IPS-18a (cell line): ENCODE measurements at regions not wholly inside any gene's neighbourhood (a gene's known extent, or its start where the extent isn't known, plus 50 kb on each side); places are given as distances from the start of the nearest gene placed in this dataset.

Source experiments
- H3K27ac ChIP-seq: one replicate; pipeline ENCODE4 v1.5.1; 2013; ENCODE audit warnings: low read length
- H3K27me3 ChIP-seq: one replicate; pipeline ENCODE4 v1.6.1; 2013; ENCODE audit warnings: mild to moderate bottlenecking, low read length; ENCODE audit not compliant: control insufficient read depth, insufficient read depth
- H3K36me3 ChIP-seq: one replicate; pipeline ENCODE4 v1.6.1; 2013; ENCODE audit warnings: low read depth, low read length; ENCODE audit not compliant: control insufficient read depth
- H3K4me1 ChIP-seq: one replicate; pipeline ENCODE4 v1.6.1; 2013; ENCODE audit warnings: low read depth, low read length; ENCODE audit not compliant: control insufficient read depth
- H3K4me3 ChIP-seq: one replicate; pipeline ENCODE4 v1.5.1; 2013; ENCODE audit warnings: low read length
- H3K9ac ChIP-seq: one replicate; pipeline ENCODE4 v1.6.1; 2013; ENCODE audit warnings: mild to moderate bottlenecking, low read length, moderate library complexity
- H3K9me3 ChIP-seq: one replicate; pipeline ENCODE4 v1.6.1; 2013; ENCODE audit warnings: low read depth, low read length; ENCODE audit not compliant: control insufficient read depth

GRCh38 chr12:89995870-89996269, 287.2 kb upstream of the ATP2B1 start:
- no peaks in the 10 kb centered on the region for H3K27me3 ChIP-seq
- H3K4me3 ChIP-seq: no peak overlapping the region
- no peaks in the 10 kb centered on the region for H3K4me1 ChIP-seq
- no peaks in the 10 kb centered on the region for H3K36me3 ChIP-seq
- H3K9me3 ChIP-seq: no peaks in the 10 kb centered on the region
- H3K27ac ChIP-seq: no peak overlapping the region
- no peak overlapping the region for H3K9ac ChIP-seq

GRCh38 chr12:89994911-89995310, 286.3 kb upstream of the ATP2B1 start:
- Histone ChIP-seq H3K4me3 (no peak overlapping the region), H3K9ac (no peak overlapping the region), H3K27me3 (no peaks in the 10 kb centered on the region), H3K27ac (no peak overlapping the region), H3K36me3 (no peaks in the 10 kb centered on the region), H3K4me1 (no peaks in the 10 kb centered on the region), H3K9me3 (no peaks in the 10 kb centered on the region)

- Histone ChIP-seq H3K4me3 (no peak overlapping the region), H3K9me3 (no peaks in the 10 kb centered on the region), H3K27ac (no peak overlapping the region), H3K4me1 (no peaks in the 10 kb centered on the region), H3K27me3 (no peaks in the 10 kb centered on the region), H3K36me3 (no peaks in the 10 kb centered on the region), H3K9ac (no peak overlapping the region)
Measured at GRCh38 chr12:89993632-89994031, 285.0 kb upstream of the ATP2B1 start.

GRCh38 chr12:89992668-89993451, 284.2 kb upstream of the ATP2B1 start:
- H3K9me3 ChIP-seq: no peaks in the 10 kb centered on the region
- H3K9ac ChIP-seq: no peak overlapping the region
- H3K27me3 ChIP-seq: no peaks in the 10 kb centered on the region
- no peak overlapping the region for H3K4me3 ChIP-seq
- no peaks in the 10 kb centered on the region for H3K4me1 ChIP-seq
- no peak overlapping the region for H3K27ac ChIP-seq
- no peaks in the 10 kb centered on the region for H3K36me3 ChIP-seq

- H3K9ac ChIP-seq: no peak overlapping the region
- H3K27me3 ChIP-seq: no peaks in the 10 kb centered on the region
- H3K4me1 ChIP-seq: no peaks in the 10 kb centered on the region
- no peak overlapping the region for H3K4me3 ChIP-seq
- no peaks in the 10 kb centered on the region for H3K9me3 ChIP-seq
- no peak overlapping the region for H3K27ac ChIP-seq
- H3K36me3 ChIP-seq: no peaks in the 10 kb centered on the region
Measured at GRCh38 chr12:89991807-89992590, 283.4 kb upstream of the ATP2B1 start.

- H3K27ac ChIP-seq: no peak overlapping the region
- H3K4me1 ChIP-seq: no peaks in the 10 kb centered on the region
- H3K4me3 ChIP-seq: no peak overlapping the region
- no peaks in the 10 kb centered on the region for H3K9me3 ChIP-seq
- H3K9ac ChIP-seq: no peak overlapping the region
- no peaks in the 10 kb centered on the region for H3K27me3 ChIP-seq
- no peaks in the 10 kb centered on the region for H3K36me3 ChIP-seq
Measured at GRCh38 chr12:89988188-89988915, 279.7 kb upstream of the ATP2B1 start.

- Histone ChIP-seq H3K27ac (no peak overlapping the region), H3K9me3 (no peaks in the 10 kb centered on the region), H3K9ac (no peak overlapping the region), H3K27me3 (no peaks in the 10 kb centered on the region), H3K4me3 (no peak overlapping the region), H3K36me3 (no peaks in the 10 kb centered on the region), H3K4me1 (no peaks in the 10 kb centered on the region)
Measured at GRCh38 chr12:89985935-89986334, 277.3 kb upstream of the ATP2B1 start.

- no peaks in the 10 kb centered on the region for H3K27me3 ChIP-seq
- no peaks in the 10 kb centered on the region for H3K36me3 ChIP-seq
- H3K4me3 ChIP-seq: no peak overlapping the region
- H3K27ac ChIP-seq: no peak overlapping the region
- no peaks in the 10 kb centered on the region for H3K9me3 ChIP-seq
- no peaks in the 10 kb centered on the region for H3K4me1 ChIP-seq
- no peak overlapping the region for H3K9ac ChIP-seq
Measured at GRCh38 chr12:89984846-89985245, 276.2 kb upstream of the ATP2B1 start.

- Histone ChIP-seq H3K4me3 (no peak overlapping the region), H3K9me3 (no peaks in the 10 kb centered on the region), H3K9ac (no peak overlapping the region), H3K27ac (no peak overlapping the region), H3K36me3 (no peaks in the 10 kb centered on the region), H3K27me3 (no peaks in the 10 kb centered on the region), H3K4me1 (no peaks in the 10 kb centered on the region)
Measured at GRCh38 chr12:89983622-89984021, 275.0 kb upstream of the ATP2B1 start.

GRCh38 chr12:89980236-89980635, 271.6 kb upstream of the ATP2B1 start:
- Histone ChIP-seq H3K4me1 (no peaks in the 10 kb centered on the region), H3K27ac (no peak overlapping the region)

GRCh38 chr12:89977405-89978085, 268.9 kb upstream of the ATP2B1 start:
- no peak overlapping the region for H3K9ac ChIP-seq
- no peak overlapping the region for H3K4me3 ChIP-seq
- H3K36me3 ChIP-seq: no peaks in the 10 kb centered on the region
- H3K27ac ChIP-seq: no peak overlapping the region
- no peaks in the 10 kb centered on the region for H3K9me3 ChIP-seq
- H3K4me1 ChIP-seq: no peaks in the 10 kb centered on the region
- no peaks in the 10 kb centered on the region for H3K27me3 ChIP-seq

More at GRCh38 chr12:89980236-89980635, 271.6 kb upstream of the ATP2B1 start:
- Histone ChIP-seq H3K4me3 (no peak overlapping the region), H3K36me3 (no peaks in the 10 kb centered on the region), H3K27me3 (no peaks in the 10 kb centered on the region), H3K9ac (no peak overlapping the region), H3K9me3 (no peaks in the 10 kb centered on the region)
